DOHH2 (cell line): ENCODE measurements at regions not wholly inside any gene's neighbourhood (a gene's known extent, or its start where the extent isn't known, plus 50 kb on each side); places are given as distances from the start of the nearest gene placed in this dataset.

Experiments
- EZH2phosphoT487 ChIP-seq: fragments of 200-600 bp; sonication (generic); IDR thresholded peaks from 2 replicates; pipeline ENCODE4 v1.6.1; 2017; ENCODE audit warnings: borderline replicate concordance, mild to moderate bottlenecking, antibody characterized with exemption, low read length, moderate library complexity, mixed read lengths
- TF ChIP-seq, protein P1 (sequence below): fragments of 200-600 bp; sonication (generic); IDR thresholded peaks from one replicate; pipeline ENCODE4 v1.5.1; 2014; ENCODE audit warnings: antibody characterized with exemption, mild to moderate bottlenecking, low read depth, low read length; ENCODE audit not compliant: poor library complexity, severe bottlenecking

DNA sequence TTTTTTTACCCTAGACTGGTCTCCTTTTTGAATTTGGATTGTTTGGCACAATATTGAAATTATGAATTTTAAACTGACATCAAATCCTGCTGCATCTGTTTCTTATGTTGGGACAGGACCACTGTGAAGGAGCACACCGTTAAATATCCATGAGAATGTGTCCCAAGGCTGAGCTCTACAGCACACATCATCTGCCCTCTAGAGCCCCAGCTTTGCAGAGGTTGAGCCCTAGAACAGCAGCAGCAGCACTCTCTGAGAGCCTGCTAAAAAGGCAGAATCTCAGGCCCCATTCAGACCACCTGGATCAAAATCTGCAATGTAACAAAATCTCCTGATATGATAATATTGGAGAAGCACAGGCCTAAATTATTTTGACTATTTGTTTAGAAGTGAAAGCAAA, 192.1 kb upstream of the CCN2 start:
- TF ChIP-seq EZH2phosphoT487, result no peak
- TF ChIP-seq, protein P1, sequence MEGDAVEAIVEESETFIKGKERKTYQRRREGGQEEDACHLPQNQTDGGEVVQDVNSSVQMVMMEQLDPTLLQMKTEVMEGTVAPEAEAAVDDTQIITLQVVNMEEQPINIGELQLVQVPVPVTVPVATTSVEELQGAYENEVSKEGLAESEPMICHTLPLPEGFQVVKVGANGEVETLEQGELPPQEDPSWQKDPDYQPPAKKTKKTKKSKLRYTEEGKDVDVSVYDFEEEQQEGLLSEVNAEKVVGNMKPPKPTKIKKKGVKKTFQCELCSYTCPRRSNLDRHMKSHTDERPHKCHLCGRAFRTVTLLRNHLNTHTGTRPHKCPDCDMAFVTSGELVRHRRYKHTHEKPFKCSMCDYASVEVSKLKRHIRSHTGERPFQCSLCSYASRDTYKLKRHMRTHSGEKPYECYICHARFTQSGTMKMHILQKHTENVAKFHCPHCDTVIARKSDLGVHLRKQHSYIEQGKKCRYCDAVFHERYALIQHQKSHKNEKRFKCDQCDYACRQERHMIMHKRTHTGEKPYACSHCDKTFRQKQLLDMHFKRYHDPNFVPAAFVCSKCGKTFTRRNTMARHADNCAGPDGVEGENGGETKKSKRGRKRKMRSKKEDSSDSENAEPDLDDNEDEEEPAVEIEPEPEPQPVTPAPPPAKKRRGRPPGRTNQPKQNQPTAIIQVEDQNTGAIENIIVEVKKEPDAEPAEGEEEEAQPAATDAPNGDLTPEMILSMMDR, result no peak
